ENCODE measurements at regions not wholly inside any gene's neighbourhood (a gene's known extent, or its start where the extent isn't known, plus 50 kb on each side); places are given as distances from the start of the nearest gene placed in this dataset.
"Not testable (repeated sequence)": the region's sequence is repeated elsewhere in the genome, so short reads cannot be mapped to it uniquely, and the experiment has no call there.

GRCh38 chr6:27823714-27824210 is 88.4 kb downstream of the OR2B2 start (continued):
- TF ChIP-seq, protein P1, sequence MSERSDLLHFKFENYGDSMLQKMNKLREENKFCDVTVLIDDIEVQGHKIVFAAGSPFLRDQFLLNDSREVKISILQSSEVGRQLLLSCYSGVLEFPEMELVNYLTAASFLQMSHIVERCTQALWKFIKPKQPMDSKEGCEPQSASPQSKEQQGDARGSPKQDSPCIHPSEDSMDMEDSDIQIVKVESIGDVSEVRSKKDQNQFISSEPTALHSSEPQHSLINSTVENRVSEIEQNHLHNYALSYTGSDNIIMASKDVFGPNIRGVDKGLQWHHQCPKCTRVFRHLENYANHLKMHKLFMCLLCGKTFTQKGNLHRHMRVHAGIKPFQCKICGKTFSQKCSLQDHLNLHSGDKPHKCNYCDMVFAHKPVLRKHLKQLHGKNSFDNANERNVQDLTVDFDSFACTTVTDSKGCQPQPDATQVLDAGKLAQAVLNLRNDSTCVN (CRISPR knock-in tag; IDR thresholded peaks at IDR 0.05; ENCODE audit: borderline replicate concordance), result peak; percentile 33; the same call in 1 of the 2 replicates
- TF ChIP-seq ZNF335 (CRISPR knock-in tag; IDR thresholded peaks at IDR 0.05), result peak; percentile 42
- peak; percentile 19; the same call in 1 of the 2 replicates for TF ChIP-seq ZNF430 (CRISPR knock-in tag; IDR thresholded peaks at IDR 0.05)
- peak; percentile 21; the same call in 1 of the 2 replicates for TF ChIP-seq ISL2 (CRISPR knock-in tag; IDR thresholded peaks at IDR 0.05)
- peak; percentile 24; the same call in 1 of the 2 replicates for TF ChIP-seq MXD4 (CRISPR knock-in tag; IDR thresholded peaks at IDR 0.05)
- TF ChIP-seq ZSCAN9 (CRISPR knock-in tag; IDR thresholded peaks at IDR 0.05; ENCODE audit: borderline replicate concordance), result 0 out of 2 replicates have a peak, but pooled peaks have one; percentile 62
- 0 out of 2 replicates have a peak, but pooled peaks have one; percentile 43 for TF ChIP-seq DR1 (CRISPR knock-in tag; IDR thresholded peaks at IDR 0.05)
- TF ChIP-seq GATAD2A (CRISPR knock-in tag; IDR thresholded peaks at IDR 0.05), result 0 out of 2 replicates have a peak, but pooled peaks have one; percentile 12
- TF ChIP-seq HNRNPL (IDR thresholded peaks at IDR 0.05; ENCODE audit: low read depth, low read length), result 0 out of 2 replicates have a peak, but pooled peaks have one; percentile 47
- TF ChIP-seq ZNF883 (CRISPR knock-in tag; IDR thresholded peaks at IDR 0.05; ENCODE audit: not compliant biosample characterization), result peak; percentile 44
- TF ChIP-seq DMAP1 (CRISPR knock-in tag; IDR thresholded peaks at IDR 0.05), result peak; percentile 61; the same call in 1 of the 2 replicates
- TF ChIP-seq RBM39 (IDR thresholded peaks at IDR 0.05; ENCODE audit: low read depth, low read length, poor library complexity, severe bottlenecking), result peak; percentile 57
- TF ChIP-seq NCOA2 (CRISPR knock-in tag; IDR thresholded peaks at IDR 0.05), result peak; percentile 59; the same call in 1 of the 2 replicates
- peak; percentile 58; the same call in 1 of the 2 replicates for TF ChIP-seq KMT2A (CRISPR knock-in tag; IDR thresholded peaks at IDR 0.05)
- 0 out of 2 replicates have a peak, but pooled peaks have one; percentile 58 for TF ChIP-seq NFKBIZ (CRISPR knock-in tag; IDR thresholded peaks at IDR 0.05)
- TF ChIP-seq, protein P2, sequence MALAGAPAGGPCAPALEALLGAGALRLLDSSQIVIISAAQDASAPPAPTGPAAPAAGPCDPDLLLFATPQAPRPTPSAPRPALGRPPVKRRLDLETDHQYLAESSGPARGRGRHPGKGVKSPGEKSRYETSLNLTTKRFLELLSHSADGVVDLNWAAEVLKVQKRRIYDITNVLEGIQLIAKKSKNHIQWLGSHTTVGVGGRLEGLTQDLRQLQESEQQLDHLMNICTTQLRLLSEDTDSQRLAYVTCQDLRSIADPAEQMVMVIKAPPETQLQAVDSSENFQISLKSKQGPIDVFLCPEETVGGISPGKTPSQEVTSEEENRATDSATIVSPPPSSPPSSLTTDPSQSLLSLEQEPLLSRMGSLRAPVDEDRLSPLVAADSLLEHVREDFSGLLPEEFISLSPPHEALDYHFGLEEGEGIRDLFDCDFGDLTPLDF (CRISPR knock-in tag; IDR thresholded peaks at IDR 0.05), result 0 out of 2 replicates have a peak, but pooled peaks have one; percentile 27
- TF ChIP-seq KMT2B (CRISPR knock-in tag; IDR thresholded peaks at IDR 0.05), result peak; percentile 59
- TF ChIP-seq, protein P3, sequence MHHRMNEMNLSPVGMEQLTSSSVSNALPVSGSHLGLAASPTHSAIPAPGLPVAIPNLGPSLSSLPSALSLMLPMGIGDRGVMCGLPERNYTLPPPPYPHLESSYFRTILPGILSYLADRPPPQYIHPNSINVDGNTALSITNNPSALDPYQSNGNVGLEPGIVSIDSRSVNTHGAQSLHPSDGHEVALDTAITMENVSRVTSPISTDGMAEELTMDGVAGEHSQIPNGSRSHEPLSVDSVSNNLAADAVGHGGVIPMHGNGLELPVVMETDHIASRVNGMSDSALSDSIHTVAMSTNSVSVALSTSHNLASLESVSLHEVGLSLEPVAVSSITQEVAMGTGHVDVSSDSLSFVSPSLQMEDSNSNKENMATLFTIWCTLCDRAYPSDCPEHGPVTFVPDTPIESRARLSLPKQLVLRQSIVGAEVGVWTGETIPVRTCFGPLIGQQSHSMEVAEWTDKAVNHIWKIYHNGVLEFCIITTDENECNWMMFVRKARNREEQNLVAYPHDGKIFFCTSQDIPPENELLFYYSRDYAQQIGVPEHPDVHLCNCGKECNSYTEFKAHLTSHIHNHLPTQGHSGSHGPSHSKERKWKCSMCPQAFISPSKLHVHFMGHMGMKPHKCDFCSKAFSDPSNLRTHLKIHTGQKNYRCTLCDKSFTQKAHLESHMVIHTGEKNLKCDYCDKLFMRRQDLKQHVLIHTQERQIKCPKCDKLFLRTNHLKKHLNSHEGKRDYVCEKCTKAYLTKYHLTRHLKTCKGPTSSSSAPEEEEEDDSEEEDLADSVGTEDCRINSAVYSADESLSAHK (CRISPR knock-in tag; IDR thresholded peaks at IDR 0.05; ENCODE audit: borderline replicate concordance), result 0 out of 2 replicates have a peak, but pooled peaks have one; percentile 4
- peak; percentile 69 for TF ChIP-seq ARID4A (CRISPR knock-in tag; IDR thresholded peaks at IDR 0.05; ENCODE audit: borderline replicate concordance)
- peak; percentile 54; the same call in 1 of the 2 replicates for TF ChIP-seq ATF1 (CRISPR knock-in tag; IDR thresholded peaks at IDR 0.05)
- peak; percentile 54 for TF ChIP-seq PHF8 (CRISPR knock-in tag; IDR thresholded peaks at IDR 0.05)
- not testable (repeated sequence) for TF ChIP-seq SOX6 (IDR thresholded peaks at IDR 0.05)
- TF ChIP-seq SOX6 (CRISPR knock-in tag; IDR thresholded peaks at IDR 0.05), result 0 out of 2 replicates have a peak, but pooled peaks have one; percentile 29

Data from HepG2 (cell line).